WTC11 (cell line): ENCODE measurements at regions not wholly inside any gene's neighbourhood (a gene's known extent, or its start where the extent isn't known, plus 50 kb on each side); places are given as distances from the start of the nearest gene placed in this dataset.
"Not testable (repeated sequence)": the region's sequence is repeated elsewhere in the genome, so short reads cannot be mapped to it uniquely, and the experiment has no call there.

ENCODE experiments used
- TF ChIP-seq, protein P1 (sequence below): sonication (generic); formaldehyde crosslinking; IDR thresholded peaks from 2 replicates; pipeline ENCODE4 v1.8.1; 2023; ENCODE audit warnings: mild to moderate bottlenecking, missing genetic modification reagents, moderate library complexity
- TF ChIP-seq, protein P2 (sequence below): sonication (generic); formaldehyde crosslinking; IDR thresholded peaks from 2 replicates; pipeline ENCODE4 v1.8.0; 2023; ENCODE audit warnings: missing genetic modification reagents, mild to moderate bottlenecking, borderline replicate concordance

DNA sequence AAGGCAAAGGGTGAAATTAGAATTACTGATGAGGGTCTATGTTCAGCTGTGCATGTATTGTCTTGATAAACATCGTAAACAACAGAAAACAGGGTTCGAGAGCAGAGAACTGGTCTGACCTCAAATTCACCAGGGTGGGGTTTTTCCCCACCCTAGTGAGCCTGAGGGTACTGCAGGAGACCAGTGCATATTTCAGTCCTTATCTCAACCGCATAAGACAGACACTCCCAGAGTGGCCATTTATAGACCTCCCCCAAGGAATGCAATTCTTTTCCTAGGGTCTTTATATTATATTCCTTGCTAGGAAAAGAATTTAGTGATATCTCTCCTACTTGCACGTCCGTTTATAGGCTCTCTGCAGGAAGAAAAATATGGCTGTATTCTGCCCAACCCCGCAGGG is 257.0 kb upstream of the OSR1 start:
- TF ChIP-seq, protein P1, sequence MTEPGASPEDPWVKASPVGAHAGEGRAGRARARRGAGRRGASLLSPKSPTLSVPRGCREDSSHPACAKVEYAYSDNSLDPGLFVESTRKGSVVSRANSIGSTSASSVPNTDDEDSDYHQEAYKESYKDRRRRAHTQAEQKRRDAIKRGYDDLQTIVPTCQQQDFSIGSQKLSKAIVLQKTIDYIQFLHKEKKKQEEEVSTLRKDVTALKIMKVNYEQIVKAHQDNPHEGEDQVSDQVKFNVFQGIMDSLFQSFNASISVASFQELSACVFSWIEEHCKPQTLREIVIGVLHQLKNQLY = not testable (repeated sequence)
- TF ChIP-seq, protein P2, sequence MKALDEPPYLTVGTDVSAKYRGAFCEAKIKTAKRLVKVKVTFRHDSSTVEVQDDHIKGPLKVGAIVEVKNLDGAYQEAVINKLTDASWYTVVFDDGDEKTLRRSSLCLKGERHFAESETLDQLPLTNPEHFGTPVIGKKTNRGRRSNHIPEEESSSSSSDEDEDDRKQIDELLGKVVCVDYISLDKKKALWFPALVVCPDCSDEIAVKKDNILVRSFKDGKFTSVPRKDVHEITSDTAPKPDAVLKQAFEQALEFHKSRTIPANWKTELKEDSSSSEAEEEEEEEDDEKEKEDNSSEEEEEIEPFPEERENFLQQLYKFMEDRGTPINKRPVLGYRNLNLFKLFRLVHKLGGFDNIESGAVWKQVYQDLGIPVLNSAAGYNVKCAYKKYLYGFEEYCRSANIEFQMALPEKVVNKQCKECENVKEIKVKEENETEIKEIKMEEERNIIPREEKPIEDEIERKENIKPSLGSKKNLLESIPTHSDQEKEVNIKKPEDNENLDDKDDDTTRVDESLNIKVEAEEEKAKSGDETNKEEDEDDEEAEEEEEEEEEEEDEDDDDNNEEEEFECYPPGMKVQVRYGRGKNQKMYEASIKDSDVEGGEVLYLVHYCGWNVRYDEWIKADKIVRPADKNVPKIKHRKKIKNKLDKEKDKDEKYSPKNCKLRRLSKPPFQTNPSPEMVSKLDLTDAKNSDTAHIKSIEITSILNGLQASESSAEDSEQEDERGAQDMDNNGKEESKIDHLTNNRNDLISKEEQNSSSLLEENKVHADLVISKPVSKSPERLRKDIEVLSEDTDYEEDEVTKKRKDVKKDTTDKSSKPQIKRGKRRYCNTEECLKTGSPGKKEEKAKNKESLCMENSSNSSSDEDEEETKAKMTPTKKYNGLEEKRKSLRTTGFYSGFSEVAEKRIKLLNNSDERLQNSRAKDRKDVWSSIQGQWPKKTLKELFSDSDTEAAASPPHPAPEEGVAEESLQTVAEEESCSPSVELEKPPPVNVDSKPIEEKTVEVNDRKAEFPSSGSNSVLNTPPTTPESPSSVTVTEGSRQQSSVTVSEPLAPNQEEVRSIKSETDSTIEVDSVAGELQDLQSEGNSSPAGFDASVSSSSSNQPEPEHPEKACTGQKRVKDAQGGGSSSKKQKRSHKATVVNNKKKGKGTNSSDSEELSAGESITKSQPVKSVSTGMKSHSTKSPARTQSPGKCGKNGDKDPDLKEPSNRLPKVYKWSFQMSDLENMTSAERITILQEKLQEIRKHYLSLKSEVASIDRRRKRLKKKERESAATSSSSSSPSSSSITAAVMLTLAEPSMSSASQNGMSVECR (CRISPR knock-in tag) = not testable (repeated sequence)
